Caco-2 (cell line): ENCODE measurements at regions not wholly inside any gene's neighbourhood (a gene's known extent, or its start where the extent isn't known, plus 50 kb on each side); places are given as distances from the start of the nearest gene placed in this dataset.

Experiments used
- BruUV-seq: library from RNA; stranded (reverse); fragments of 400-500 nt; replicated peaks from 2 replicates; lab custom pipeline; 2021; lab: Mats Ljungman, UMichigan
- CTCF ChIA-PET: fragments of 300-600 bp; sonication (Branson Sonifier 250); formaldehyde crosslinking; loops from one replicate; lab custom pipeline; 2022; ENCODE audit warnings: antibody characterized with exemption; lab: Charles Lee
- POLR2A ChIA-PET: fragments of 300-600 bp; sonication (Branson Sonifier 250); formaldehyde crosslinking; loops from one replicate; lab custom pipeline; 2022; ENCODE audit warnings: antibody characterized with exemption; lab: Charles Lee
- DNase-seq, 2 experiments: peaks; one replicate each; pipeline versions ENCODE4 v3.0.0 to v3.0.0-alpha.2; 2020 to 2022
- H3K27me3 ChIP-seq: replicated peaks from 2 replicates; pipeline ENCODE4 v1.6.0; 2011; ENCODE audit warnings: low read length; ENCODE audit not compliant: control insufficient read depth, insufficient read depth
- H3K36me3 ChIP-seq: 2 replicates; pipeline ENCODE4 v1.5.1; 2011; ENCODE audit warnings: low read length; ENCODE audit not compliant: control insufficient read depth, insufficient read depth
- H3K4me1 ChIP-seq: fragments of 250-450 bp; sonication (Bioruptor Pico); 2 replicates; pipeline ENCODE4 v1.5.1; 2020; ENCODE audit warnings: mild to moderate bottlenecking
- H3K4me3 ChIP-seq: 2 replicates; pipeline ENCODE4 v1.5.1; 2011; ENCODE audit warnings: low read depth, mild to moderate bottlenecking, control low read depth, low read length
- H3K9me3 ChIP-seq: fragments of 250-450 bp; sonication (Bioruptor Pico); 2 replicates; pipeline ENCODE4 v1.5.1; 2020; ENCODE audit warnings: mild to moderate bottlenecking, moderate library complexity
- H3K27ac Mint-ChIP-seq: one replicate; pipeline ENCODE4 v1.8.0; 2022; ENCODE audit warnings: mixed read lengths; ENCODE audit not compliant: unreplicated experiment
- H3K27me3 Mint-ChIP-seq: one replicate; pipeline ENCODE4 v1.8.0; 2022; ENCODE audit warnings: mixed read lengths; ENCODE audit not compliant: insufficient read depth, unreplicated experiment
- H3K36me3 Mint-ChIP-seq: one replicate; pipeline ENCODE4 v1.8.0; 2022; ENCODE audit warnings: mild to moderate bottlenecking, mixed read lengths; ENCODE audit not compliant: insufficient read depth, unreplicated experiment
- H3K4me1 Mint-ChIP-seq: one replicate; pipeline ENCODE4 v1.8.0; 2022; ENCODE audit warnings: low read depth, mixed read lengths; ENCODE audit not compliant: unreplicated experiment
- H3K4me3 Mint-ChIP-seq: one replicate; pipeline ENCODE4 v1.8.0; 2022; ENCODE audit warnings: mild to moderate bottlenecking, moderate library complexity, mixed read lengths; ENCODE audit not compliant: unreplicated experiment
- H3K9me3 Mint-ChIP-seq: one replicate; pipeline ENCODE4 v1.8.0; 2022; ENCODE audit warnings: mixed read lengths; ENCODE audit not compliant: unreplicated experiment
- intact Hi-C: fragments of 100-400 bp; cut with micrococcal nuclease; formaldehyde crosslinking; loops from one replicate; pipeline ENCODE4 v1.10.0; 2022; ENCODE audit not compliant: unreplicated experiment
- TF ChIP-seq, protein P1 (sequence below), 2 experiments: fragments of 200-600 bp in 1 of 2; IDR thresholded peaks; 1 replicate in 1 of 2; 2 replicates in 1 of 2; pipeline versions ENCODE4 v1.5.1 to v1.8.0; 2011 to 2022; ENCODE audit warnings: antibody characterized with exemption in 1 of 2, control low read depth in 1 of 2, inconsistent platforms in 1 of 2, low read depth in 1 of 2, low read length in 1 of 2, mild to moderate bottlenecking in 1 of 2, moderate library complexity in 1 of 2; ENCODE audit not compliant: insufficient read depth in 1 of 2, severe bottlenecking in 1 of 2, unreplicated experiment in 1 of 2

DNA sequence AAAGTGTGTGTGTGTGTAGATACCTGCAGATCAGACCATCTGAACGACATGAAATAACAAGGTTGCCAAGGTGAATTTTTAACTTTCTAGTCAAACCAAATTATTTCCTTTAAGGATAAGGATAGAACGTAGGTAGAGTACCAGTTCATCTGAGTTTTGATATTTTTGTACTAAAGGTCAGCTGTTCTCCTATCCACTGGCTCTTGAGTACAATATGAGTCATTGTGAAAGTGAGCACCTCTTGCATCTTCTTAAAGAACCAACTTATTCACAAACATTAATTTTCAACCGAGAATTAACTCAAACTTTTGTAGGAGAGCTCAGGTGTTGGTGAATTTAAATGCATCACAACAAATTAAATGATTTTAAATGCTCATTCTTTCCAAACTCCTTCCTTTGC is 71.5 kb downstream of the IFI44 start:
- Histone ChIP-seq H3K27me3 (no peaks in the 10 kb centered on the region), H3K9me3 (no peaks in the 10 kb centered on the region), H3K4me3 (no peak overlapping the region), H3K36me3 (no peaks in the 10 kb centered on the region), H3K4me1 (no peaks in the 10 kb centered on the region)
- Mint-ChIP-seq H3K4me3 (no peak overlapping the region), H3K4me1 (no peaks in the 10 kb centered on the region), H3K9me3 (no peaks in the 10 kb centered on the region), H3K36me3 (no peaks in the 10 kb centered on the region), H3K27ac (no peak overlapping the region), H3K27me3 (peaks cover 2% of the 10 kb centered on the region)
- no TSS peak for BruUV-seq
- DNase-seq, result no peak
- intact Hi-C loops, result no loop called here
- CTCF ChIA-PET, result no interaction called here
- POLR2A ChIA-PET, result no interaction called here
- TF ChIP-seq, protein P1, sequence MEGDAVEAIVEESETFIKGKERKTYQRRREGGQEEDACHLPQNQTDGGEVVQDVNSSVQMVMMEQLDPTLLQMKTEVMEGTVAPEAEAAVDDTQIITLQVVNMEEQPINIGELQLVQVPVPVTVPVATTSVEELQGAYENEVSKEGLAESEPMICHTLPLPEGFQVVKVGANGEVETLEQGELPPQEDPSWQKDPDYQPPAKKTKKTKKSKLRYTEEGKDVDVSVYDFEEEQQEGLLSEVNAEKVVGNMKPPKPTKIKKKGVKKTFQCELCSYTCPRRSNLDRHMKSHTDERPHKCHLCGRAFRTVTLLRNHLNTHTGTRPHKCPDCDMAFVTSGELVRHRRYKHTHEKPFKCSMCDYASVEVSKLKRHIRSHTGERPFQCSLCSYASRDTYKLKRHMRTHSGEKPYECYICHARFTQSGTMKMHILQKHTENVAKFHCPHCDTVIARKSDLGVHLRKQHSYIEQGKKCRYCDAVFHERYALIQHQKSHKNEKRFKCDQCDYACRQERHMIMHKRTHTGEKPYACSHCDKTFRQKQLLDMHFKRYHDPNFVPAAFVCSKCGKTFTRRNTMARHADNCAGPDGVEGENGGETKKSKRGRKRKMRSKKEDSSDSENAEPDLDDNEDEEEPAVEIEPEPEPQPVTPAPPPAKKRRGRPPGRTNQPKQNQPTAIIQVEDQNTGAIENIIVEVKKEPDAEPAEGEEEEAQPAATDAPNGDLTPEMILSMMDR (IDR thresholded peaks at IDR 0.05; ENCODE audit: insufficient read depth in 1 of 2, low read depth in 1 of 2, low read length in 1 of 2, severe bottlenecking in 1 of 2, unreplicated experiment in 1 of 2), result no peak

DNA sequence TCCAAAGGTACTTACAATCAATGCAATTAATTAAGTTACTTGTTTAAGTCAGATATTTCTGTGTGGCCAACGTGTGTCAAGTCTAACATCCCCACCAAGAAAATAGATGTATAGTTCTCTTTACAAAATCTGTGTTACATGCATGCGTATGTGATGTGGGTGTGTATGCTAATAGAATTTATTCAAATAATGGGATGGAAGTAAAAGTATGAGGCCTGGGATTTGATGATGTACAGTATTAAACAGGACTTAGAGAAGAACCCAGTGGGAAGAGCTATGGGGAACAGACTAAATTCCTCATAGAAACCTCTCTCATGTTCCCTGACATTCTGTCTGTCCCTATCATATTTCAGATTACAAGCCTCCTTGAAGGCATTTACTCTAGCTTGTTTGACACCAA is 72.5 kb downstream of the IFI44 start:
- ChIA-PET CTCF (no interaction called here), POLR2A (no interaction called here)
- no peaks in the 10 kb centered on the region for H3K4me1 ChIP-seq
- intact Hi-C loops, result no loop called here
- no peak for DNase-seq
- H3K4me3 ChIP-seq, result no peak overlapping the region
- H3K9me3 ChIP-seq, result no peaks in the 10 kb centered on the region
- TF ChIP-seq, protein P1 (IDR thresholded peaks at IDR 0.05; ENCODE audit: insufficient read depth in 1 of 2, low read depth in 1 of 2, low read length in 1 of 2, severe bottlenecking in 1 of 2, unreplicated experiment in 1 of 2), result no peak
- no TSS peak for BruUV-seq
- H3K9me3 Mint-ChIP-seq, result no peaks in the 10 kb centered on the region
- H3K36me3 ChIP-seq, result no peaks in the 10 kb centered on the region
- H3K27ac Mint-ChIP-seq, result no peak overlapping the region
- H3K27me3 ChIP-seq, result no peaks in the 10 kb centered on the region
- peaks cover 2% of the 10 kb centered on the region for H3K27me3 Mint-ChIP-seq
- no peaks in the 10 kb centered on the region for H3K4me1 Mint-ChIP-seq
- no peaks in the 10 kb centered on the region for H3K36me3 Mint-ChIP-seq
- H3K4me3 Mint-ChIP-seq, result no peak overlapping the region

DNA sequence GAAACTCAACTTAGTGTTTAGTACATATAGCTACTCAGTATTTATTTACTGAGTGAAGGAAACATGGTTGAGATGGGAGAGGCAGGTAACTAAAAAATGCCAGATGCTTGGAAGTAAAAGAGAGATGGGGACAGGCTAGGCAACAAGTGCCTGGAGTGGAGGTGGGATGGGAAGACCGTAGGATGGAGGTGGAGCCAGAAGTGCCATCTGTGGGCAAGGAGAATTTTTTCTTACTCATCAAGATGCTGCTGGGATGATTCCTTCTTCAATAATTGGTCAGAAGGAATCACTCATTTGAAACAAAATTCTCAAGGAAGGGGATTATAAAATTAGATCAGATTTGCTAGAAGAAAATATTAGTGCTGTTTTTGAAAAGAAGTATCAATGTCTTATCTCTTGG is 72.9 kb downstream of the IFI44 start:
- Mint-ChIP-seq H3K27me3 (peaks cover 2% of the 10 kb centered on the region), H3K9me3 (no peaks in the 10 kb centered on the region), H3K4me1 (no peaks in the 10 kb centered on the region), H3K4me3 (no peak overlapping the region), H3K36me3 (no peaks in the 10 kb centered on the region), H3K27ac (no peak overlapping the region)
- Histone ChIP-seq H3K4me3 (no peak overlapping the region), H3K4me1 (no peaks in the 10 kb centered on the region), H3K36me3 (no peaks in the 10 kb centered on the region), H3K9me3 (no peaks in the 10 kb centered on the region), H3K27me3 (no peaks in the 10 kb centered on the region)
- ChIA-PET POLR2A (no interaction called here), CTCF (no interaction called here)
- intact Hi-C loops, result no loop called here
- DNase-seq, result no peak
- no TSS peak for BruUV-seq
- TF ChIP-seq, protein P1 (IDR thresholded peaks at IDR 0.05; ENCODE audit: insufficient read depth in 1 of 2, low read depth in 1 of 2, low read length in 1 of 2, severe bottlenecking in 1 of 2, unreplicated experiment in 1 of 2), result no peak
